ENCODE measurements at regions not wholly inside any gene's neighbourhood (a gene's known extent, or its start where the extent isn't known, plus 50 kb on each side); places are given as distances from the start of the nearest gene placed in this dataset.

- H3K36me3 ChIP-seq (ENCODE audit: low read depth, missing control alignments) = no peaks in the 10 kb centered on the region
- 94 to 95% methylated on average over 3 of the region's 3 CpGs for WGBS, 2 donors
- H3K27ac ChIP-seq = no peak overlapping the region
- no peaks in the 10 kb centered on the region for H3K9me3 ChIP-seq
- H3K27me3 ChIP-seq = no peaks in the 10 kb centered on the region
- no peak overlapping the region for H3K4me3 ChIP-seq
- TF ChIP-seq POLR2A (IDR thresholded peaks at IDR 0.05) = no peak
- TF ChIP-seq, protein P1, sequence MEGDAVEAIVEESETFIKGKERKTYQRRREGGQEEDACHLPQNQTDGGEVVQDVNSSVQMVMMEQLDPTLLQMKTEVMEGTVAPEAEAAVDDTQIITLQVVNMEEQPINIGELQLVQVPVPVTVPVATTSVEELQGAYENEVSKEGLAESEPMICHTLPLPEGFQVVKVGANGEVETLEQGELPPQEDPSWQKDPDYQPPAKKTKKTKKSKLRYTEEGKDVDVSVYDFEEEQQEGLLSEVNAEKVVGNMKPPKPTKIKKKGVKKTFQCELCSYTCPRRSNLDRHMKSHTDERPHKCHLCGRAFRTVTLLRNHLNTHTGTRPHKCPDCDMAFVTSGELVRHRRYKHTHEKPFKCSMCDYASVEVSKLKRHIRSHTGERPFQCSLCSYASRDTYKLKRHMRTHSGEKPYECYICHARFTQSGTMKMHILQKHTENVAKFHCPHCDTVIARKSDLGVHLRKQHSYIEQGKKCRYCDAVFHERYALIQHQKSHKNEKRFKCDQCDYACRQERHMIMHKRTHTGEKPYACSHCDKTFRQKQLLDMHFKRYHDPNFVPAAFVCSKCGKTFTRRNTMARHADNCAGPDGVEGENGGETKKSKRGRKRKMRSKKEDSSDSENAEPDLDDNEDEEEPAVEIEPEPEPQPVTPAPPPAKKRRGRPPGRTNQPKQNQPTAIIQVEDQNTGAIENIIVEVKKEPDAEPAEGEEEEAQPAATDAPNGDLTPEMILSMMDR (IDR thresholded peaks at IDR 0.05) = no peak
- intact Hi-C loops (cut with DNase I; ENCODE audit: low total_unique reads) = no loop called here
- no peak for DNase-seq
- no peaks in the 10 kb centered on the region for H3K4me1 ChIP-seq
These were observed 1179.3 kb upstream of the CDH9 start for GRCh38 chr5:28217695-28218094.

DNA sequence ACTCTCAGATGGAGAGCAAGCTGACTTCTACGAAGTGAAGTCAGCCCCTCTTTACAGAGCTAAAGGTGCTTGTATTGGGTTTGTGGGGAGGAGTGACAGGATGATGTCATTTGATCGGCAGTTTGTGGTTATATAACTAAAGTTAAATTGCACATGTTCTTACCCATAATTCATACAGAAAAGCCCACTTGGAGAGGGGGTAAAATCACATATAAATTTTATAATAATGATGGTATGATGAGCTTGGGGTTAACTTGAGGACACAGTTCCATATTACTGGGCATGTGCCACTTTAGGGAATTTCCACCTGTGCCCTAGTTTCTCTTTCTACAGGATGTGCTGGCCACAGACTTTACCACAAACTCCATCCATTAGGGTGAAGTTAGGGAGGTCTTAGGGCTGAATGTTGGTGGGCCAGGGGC is 1178.6 kb upstream of the CDH9 start:
- no peaks in the 10 kb centered on the region for H3K27me3 ChIP-seq
- H3K4me1 ChIP-seq = no peaks in the 10 kb centered on the region
- intact Hi-C loops (cut with DNase I; ENCODE audit: low total_unique reads) = no loop called here
- H3K9me3 ChIP-seq = no peaks in the 10 kb centered on the region
- TF ChIP-seq POLR2A (IDR thresholded peaks at IDR 0.05) = no peak
- TF ChIP-seq, protein P1 (IDR thresholded peaks at IDR 0.05) = no peak
- WGBS, 2 donors = 73 to 94% methylated on average over 2 of the region's 2 CpGs
- no peak overlapping the region for H3K27ac ChIP-seq
- no peak for DNase-seq
- no peak overlapping the region for H3K4me3 ChIP-seq
- H3K36me3 ChIP-seq (ENCODE audit: low read depth, missing control alignments) = no peaks in the 10 kb centered on the region

DNA sequence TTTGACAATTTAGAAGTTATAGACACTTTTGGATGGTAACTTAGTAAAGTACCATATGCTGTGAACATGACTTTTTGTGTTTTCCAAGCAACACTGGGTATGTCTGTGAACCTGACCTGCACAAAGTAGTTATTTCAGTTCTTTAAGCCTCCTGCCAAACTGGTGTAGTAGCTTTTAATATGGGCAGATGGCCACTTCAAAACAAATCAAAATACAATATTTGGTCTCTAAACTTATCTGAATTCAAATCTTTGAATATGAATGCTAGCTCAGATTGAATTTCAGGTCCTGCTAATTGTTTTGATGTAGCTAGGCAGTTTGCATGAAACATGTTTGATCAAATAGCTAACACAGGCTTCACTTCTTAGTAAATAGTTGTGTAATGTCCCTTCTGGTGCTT is 1176.7 kb upstream of the CDH9 start:
- TF ChIP-seq, protein P1 (IDR thresholded peaks at IDR 0.05) = no peak
- no peak for TF ChIP-seq POLR2A (IDR thresholded peaks at IDR 0.05)
- no peaks in the 10 kb centered on the region for H3K4me1 ChIP-seq
- intact Hi-C loops (cut with DNase I; ENCODE audit: low total_unique reads) = no loop called here
- no peaks in the 10 kb centered on the region for H3K9me3 ChIP-seq
- no peak for DNase-seq
- no peak overlapping the region for H3K27ac ChIP-seq
- no peak overlapping the region for H3K4me3 ChIP-seq
- no peaks in the 10 kb centered on the region for H3K36me3 ChIP-seq (ENCODE audit: low read depth, missing control alignments)
- no peaks in the 10 kb centered on the region for H3K27me3 ChIP-seq

DNA sequence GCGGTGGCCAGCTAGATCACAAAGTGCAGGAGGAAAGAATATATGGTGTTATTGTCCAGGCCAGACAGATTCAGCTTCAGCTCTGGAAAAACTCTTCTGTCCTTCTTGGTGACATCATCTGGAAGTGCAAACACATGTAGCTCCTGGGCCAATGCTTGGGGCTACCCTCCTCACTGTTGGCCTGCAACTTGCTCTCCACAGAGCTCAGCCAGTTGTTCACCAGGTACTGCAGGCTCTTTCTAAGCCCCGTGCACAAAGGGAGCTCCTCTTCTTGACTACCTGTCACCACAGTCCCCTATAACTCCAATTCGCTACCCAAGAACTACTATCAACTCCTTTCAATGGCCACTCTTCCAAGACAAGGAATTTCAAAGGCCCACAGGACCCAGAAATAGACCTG is 1175.9 kb upstream of the CDH9 start:
- Histone ChIP-seq H3K4me1 (no peaks in the 10 kb centered on the region), H3K4me3 (no peak overlapping the region), H3K36me3 (ENCODE audit: low read depth, missing control alignments) (no peaks in the 10 kb centered on the region), H3K9me3 (no peaks in the 10 kb centered on the region), H3K27me3 (no peaks in the 10 kb centered on the region), H3K27ac (no peak overlapping the region)
- intact Hi-C loops (cut with DNase I; ENCODE audit: low total_unique reads) = no loop called here
- TF ChIP-seq, protein P1 (IDR thresholded peaks at IDR 0.05) = no peak
- TF ChIP-seq POLR2A (IDR thresholded peaks at IDR 0.05) = no peak
- DNase-seq = no peak
- 90 to 92% methylated on average over 3 of the region's 3 CpGs for WGBS, 2 donors

DNA sequence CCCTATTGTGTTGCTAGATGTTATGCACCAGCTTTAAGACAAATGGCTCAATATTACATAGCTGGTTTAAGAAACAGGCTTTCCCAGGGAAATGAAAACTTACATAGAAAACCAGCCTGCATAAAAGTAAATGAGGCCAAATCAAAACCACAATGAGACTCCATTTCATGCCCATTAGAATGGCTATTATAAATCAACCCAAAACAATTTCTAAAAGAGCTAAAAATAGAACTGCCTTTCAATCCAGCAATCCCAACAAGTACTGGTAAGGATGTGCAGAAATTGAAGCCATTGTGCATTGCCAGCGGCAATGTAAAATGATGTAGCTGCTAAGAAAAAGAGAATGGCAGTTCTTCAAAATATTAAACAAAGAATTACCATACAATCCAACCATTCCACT is 1170.0 kb upstream of the CDH9 start:
- H3K27me3 ChIP-seq = no peaks in the 10 kb centered on the region
- WGBS, 2 donors = 88 to 90% methylated on average over 1 of the region's 1 CpG

More for the DNA sequence above, 1170.0 kb upstream of the CDH9 start:
- H3K4me3 ChIP-seq = no peak overlapping the region
- H3K36me3 ChIP-seq (ENCODE audit: low read depth, missing control alignments) = no peaks in the 10 kb centered on the region
- no peaks in the 10 kb centered on the region for H3K9me3 ChIP-seq
- TF ChIP-seq POLR2A (IDR thresholded peaks at IDR 0.05) = no peak
- TF ChIP-seq, protein P1 (IDR thresholded peaks at IDR 0.05) = no peak
- H3K4me1 ChIP-seq = no peaks in the 10 kb centered on the region
- no peak overlapping the region for H3K27ac ChIP-seq
- DNase-seq = no peak
- intact Hi-C loops (cut with DNase I; ENCODE audit: low total_unique reads) = no loop called here

Measured in testis (tissue), 2 donors.